DMS79 (cell line): ENCODE measurements at regions not wholly inside any gene's neighbourhood (a gene's known extent, or its start where the extent isn't known, plus 50 kb on each side); places are given as distances from the start of the nearest gene placed in this dataset.

Source experiments
- DNase-seq: peaks from one replicate; lab custom pipeline; 2025; lab: John Stamatoyannopoulos, UW

- DNase-seq = peak; percentile 9
Observed at GRCh38 chr2:120881981-120882788, 146.5 kb downstream of the GLI2 start.

- no peak for DNase-seq
Observed at GRCh38 chr2:120883607-120884440, 148.2 kb downstream of the GLI2 start.

GRCh38 chr2:120884472-120885290 is 149.0 kb downstream of the GLI2 start:
- no peak for DNase-seq

- DNase-seq = no peak
Observed at GRCh38 chr2:120885321-120885720, 149.7 kb downstream of the GLI2 start.

DNA sequence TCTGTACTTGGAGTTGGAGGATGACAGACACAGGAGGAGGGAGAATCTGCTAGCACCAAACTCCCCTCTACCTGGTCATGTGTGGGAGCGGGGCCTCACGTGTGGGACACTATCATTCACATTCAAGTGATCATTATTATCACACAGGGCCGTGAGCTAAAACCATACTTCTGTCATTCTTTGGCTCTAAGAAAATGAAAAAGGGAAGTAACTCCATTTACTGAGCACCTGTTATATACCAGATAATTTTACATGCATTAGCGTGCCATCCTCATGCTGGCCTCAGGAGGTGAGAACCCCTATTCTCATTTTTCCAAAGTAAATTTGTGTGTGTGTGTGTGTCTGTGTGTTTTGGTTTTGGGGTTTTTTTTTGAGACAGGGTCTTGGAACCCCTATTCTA is 150.1 kb downstream of the GLI2 start:
- DNase-seq = no peak

DNA sequence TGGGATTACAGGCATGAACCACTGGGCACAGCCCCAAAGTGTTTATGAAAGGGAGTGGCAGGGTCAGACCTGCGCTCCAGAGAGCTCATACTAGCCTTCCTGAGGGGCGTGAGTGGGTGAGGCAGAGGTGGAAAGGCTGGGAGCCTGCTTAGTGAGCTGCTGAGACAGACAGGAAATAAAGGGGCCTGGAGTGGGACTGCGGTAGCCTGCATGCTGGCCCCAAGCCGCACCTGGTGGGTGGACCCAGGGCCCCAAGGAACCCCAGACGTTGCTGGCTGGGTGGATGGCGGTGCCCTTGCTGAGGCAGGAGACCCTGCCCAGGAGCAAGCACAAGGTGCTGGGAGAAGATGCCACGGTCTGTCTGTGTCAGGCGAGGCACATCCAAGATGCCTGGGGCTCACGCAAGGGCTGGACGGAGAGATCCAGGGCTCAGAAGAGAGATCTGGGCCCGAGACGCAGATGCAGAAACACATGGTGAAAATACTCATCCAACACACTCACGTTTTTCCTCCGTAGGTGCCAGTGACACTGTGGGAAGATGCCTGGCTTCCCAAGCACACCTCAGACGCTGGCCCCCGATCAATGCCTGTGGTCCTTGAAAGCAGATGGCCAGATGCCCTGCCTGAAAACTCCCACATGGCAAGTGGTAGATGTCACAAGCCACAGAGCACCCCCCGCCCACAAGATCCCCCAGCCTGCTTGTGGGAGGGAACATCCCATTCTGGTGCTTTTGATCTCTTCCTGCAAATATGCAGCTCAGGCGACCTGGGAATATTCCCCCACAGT is 151.1 kb downstream of the GLI2 start:
- peak; percentile 69 for DNase-seq

DNA sequence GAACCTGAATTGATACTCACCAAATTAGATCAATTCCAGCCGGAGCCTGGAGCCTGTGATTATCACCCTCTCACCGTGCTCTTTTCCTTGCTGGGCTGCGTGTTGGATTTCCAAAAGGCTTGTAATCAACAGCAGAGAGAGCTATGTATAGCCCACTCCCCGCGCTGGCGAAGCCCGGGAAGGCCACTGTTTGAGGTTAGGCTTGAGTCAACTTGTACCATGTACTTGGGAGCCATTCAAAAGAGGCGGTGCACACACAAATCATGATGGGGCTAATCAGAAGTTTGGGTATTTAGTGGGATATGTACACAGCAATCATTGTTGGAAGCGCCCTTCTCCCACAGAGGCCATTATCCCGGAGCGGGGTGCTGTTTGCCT is 151.6 kb downstream of the GLI2 start:
- no peak for DNase-seq

GRCh38 chr2:120887741-120888231 is 152.1 kb downstream of the GLI2 start:
- peak; percentile 99 for DNase-seq

GRCh38 chr2:120888851-120889250 is 153.2 kb downstream of the GLI2 start:
- no peak for DNase-seq

- no peak for DNase-seq
Observed at GRCh38 chr2:120889936-120890335, 154.3 kb downstream of the GLI2 start.

DNA sequence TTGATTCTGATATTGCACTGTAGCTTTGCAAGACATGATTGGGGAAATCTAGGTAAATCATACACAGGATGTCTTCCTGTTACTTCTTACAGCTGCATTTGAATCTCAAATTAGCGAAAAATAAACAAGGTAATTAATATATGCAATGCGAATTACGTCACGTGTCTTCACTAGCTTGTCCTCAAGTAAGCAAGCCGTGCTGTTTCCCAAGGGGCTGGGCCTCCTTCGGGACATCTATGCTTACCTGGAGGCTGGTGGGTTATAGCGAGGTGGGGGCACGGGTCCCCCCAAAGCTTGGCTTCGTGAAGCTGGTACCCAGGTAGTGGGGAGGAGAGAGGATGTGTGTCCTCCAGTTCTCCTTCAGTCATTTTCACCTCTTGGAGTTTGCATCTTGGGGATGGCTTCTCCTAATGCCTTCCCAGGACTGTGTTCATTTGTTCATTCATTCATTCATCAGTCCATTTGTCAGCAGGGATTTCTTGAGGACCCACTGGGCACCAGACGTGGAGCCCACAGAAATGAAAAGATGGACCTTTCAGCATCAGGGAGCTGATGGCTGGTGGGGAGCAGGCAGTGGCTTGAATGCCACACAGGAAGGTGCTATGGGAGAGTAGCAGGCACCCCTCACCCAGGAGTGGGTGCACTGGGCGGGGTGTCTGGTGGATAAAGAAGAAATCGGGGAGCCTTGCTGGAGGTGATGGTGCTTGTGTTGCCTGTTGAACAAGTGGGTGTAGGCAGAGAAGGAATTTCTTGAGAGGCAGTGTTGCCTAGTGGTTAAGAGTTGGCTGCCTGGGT is 155.1 kb downstream of the GLI2 start:
- no peak for DNase-seq

GRCh38 chr2:120892271-120892966 is 156.8 kb downstream of the GLI2 start:
- DNase-seq = no peak

- no peak for DNase-seq
Observed at GRCh38 chr2:120892967-120893667, 157.4 kb downstream of the GLI2 start.

DNA sequence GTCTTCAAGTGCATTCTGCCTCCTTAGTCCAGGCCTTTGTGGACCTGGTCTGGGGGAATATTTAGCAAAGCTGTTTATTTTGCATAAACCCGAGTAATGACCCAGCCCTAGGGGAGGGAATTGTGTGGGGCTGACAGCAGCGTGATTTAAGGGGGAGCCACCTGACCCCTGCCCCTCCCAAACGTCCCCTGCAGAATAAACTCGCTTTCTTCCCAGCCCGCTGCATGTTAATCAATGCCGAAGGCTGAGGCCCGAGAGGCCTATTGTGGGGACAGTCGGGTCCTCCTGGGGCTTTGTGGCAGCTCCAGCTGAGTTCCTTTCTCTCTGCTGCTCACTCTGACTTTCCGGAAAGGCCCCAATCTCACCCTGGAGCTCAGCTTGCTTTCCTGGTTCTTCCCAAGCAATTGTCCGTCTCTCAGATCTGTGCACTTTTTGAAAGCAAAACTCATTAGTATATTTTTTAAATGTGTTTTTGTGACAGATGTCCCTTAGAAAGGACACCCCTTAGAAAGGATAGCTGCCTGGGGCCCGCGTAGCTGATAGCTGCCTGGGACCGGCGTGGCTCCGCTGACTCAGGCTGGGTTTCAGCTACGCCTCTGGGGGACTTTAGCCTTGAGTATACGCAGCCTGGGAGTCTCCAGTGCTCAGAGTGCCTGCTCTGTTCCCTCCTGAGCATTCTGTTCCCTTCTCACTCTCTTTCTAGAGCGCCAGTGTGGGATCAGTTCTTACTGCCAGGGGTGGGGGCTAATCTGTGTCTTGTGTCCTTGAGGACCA is 158.3 kb downstream of the GLI2 start:
- DNase-seq = no peak

GRCh38 chr2:120894966-120895365 is 159.3 kb downstream of the GLI2 start:
- DNase-seq = no peak

GRCh38 chr2:120896126-120896525 is 160.5 kb downstream of the GLI2 start:
- DNase-seq = no peak

GRCh38 chr2:120896901-120897300 is 161.2 kb downstream of the GLI2 start:
- DNase-seq = no peak

DNA sequence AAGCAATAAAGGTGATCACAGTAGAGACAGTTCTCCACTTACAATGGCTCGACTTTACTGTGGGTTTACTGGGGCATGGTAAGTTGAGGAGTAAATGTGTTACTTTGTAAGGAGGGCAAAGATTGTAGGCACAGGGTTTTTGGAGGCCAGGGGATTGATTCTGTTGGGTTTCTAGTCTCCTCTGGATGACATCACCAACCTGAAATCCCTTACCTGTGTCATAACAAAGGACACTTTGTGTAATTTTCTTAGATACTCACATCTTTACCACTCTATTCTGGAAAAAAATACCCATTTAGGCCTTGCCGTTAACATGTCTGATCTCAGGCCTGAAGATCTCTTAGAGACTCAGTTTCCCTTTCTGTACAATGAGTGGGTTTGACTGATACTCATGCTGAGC is 161.7 kb downstream of the GLI2 start:
- DNase-seq = no peak

- no peak for DNase-seq
Observed at GRCh38 chr2:120898496-120898895, 162.8 kb downstream of the GLI2 start.
